OCI-LY1 (cell line): ENCODE measurements at regions not wholly inside any gene's neighbourhood (a gene's known extent, or its start where the extent isn't known, plus 50 kb on each side); places are given as distances from the start of the nearest gene placed in this dataset.
A peak's percentile ranks its signal among the peaks of the same experiment; 100 is the strongest.

Source experiments
- H2AFZ ChIP-seq: fragments of 200-600 bp; sonication (generic), shearing (Covaris generic); 2 replicates; pipeline ENCODE4 v1.6.0; 2014; ENCODE audit warnings: antibody characterized with exemption, mild to moderate bottlenecking, low read length
- H3F3A ChIP-seq: fragments of 200-600 bp; sonication (generic), shearing (Covaris generic); 2 replicates; pipeline ENCODE4 v1.6.0; 2014; ENCODE audit warnings: mild to moderate bottlenecking, antibody characterized with exemption, low read length, moderate library complexity; ENCODE audit not compliant: insufficient read depth
- H3K27ac ChIP-seq: fragments of 200-600 bp; sonication (generic); 2 replicates; pipeline ENCODE4 v1.5.1; 2014; ENCODE audit warnings: low read length, mixed run types, mild to moderate bottlenecking, low read depth; ENCODE audit not compliant: poor library complexity, severe bottlenecking
- H3K27me3 ChIP-seq: fragments of 200-600 bp; sonication (generic); 2 replicates; pipeline ENCODE4 v1.6.0; 2014; ENCODE audit warnings: antibody characterized with exemption, mild to moderate bottlenecking, low read length, moderate library complexity; ENCODE audit not compliant: insufficient read depth
- H3K36me3 ChIP-seq: fragments of 200-600 bp; sonication (generic); 2 replicates; pipeline ENCODE4 v1.6.1; 2014; ENCODE audit warnings: mild to moderate bottlenecking, antibody characterized with exemption, low read length, moderate library complexity, mixed read lengths; ENCODE audit not compliant: insufficient read depth
- H3K4me1 ChIP-seq: fragments of 200-600 bp; sonication (generic); 2 replicates; pipeline ENCODE4 v1.5.1; 2014; ENCODE audit warnings: mild to moderate bottlenecking, low read length, moderate library complexity; ENCODE audit not compliant: insufficient read depth, severe bottlenecking
- H3K4me2 ChIP-seq: fragments of 200-600 bp; sonication (generic), shearing (Covaris generic); 2 replicates; pipeline ENCODE4 v1.6.1; 2014; ENCODE audit warnings: low read length
- H3K4me3 ChIP-seq: fragments of 200-600 bp; sonication (generic); 2 replicates; pipeline ENCODE4 v1.5.1; 2014; ENCODE audit warnings: low read length, low read depth, mild to moderate bottlenecking, mixed read lengths; ENCODE audit not compliant: poor library complexity, severe bottlenecking
- H3K79me2 ChIP-seq: fragments of 200-600 bp; shearing (Covaris generic); 2 replicates; pipeline ENCODE4 v1.6.1; 2016; ENCODE audit warnings: mixed run types, low read length, mixed read lengths; ENCODE audit not compliant: insufficient read depth
- H3K9ac ChIP-seq: fragments of 200-600 bp; sonication (generic), shearing (Covaris generic); 2 replicates; pipeline ENCODE4 v1.6.1; 2014; ENCODE audit warnings: mild to moderate bottlenecking, low read length, mixed read lengths
- H3K9me2 ChIP-seq: fragments of 200-600 bp; sonication (generic), shearing (Covaris generic); 2 replicates; pipeline ENCODE4 v1.6.1; 2014; ENCODE audit warnings: low read depth, mild to moderate bottlenecking, low read length, mixed read lengths
- H3K9me3 ChIP-seq: fragments of 200-600 bp; shearing (Covaris generic); 2 replicates; pipeline ENCODE4 v1.6.1; 2014; ENCODE audit warnings: low read length, mixed read lengths
- H4K20me1 ChIP-seq: fragments of 200-600 bp; sonication (generic), shearing (Covaris generic); 2 replicates; pipeline ENCODE4 v1.6.0; 2016; ENCODE audit warnings: mild to moderate bottlenecking, low read length; ENCODE audit not compliant: insufficient read depth
- CTCF ChIP-seq: fragments of 200-600 bp; sonication (generic), shearing (Covaris generic); IDR thresholded peaks from 2 replicates; pipeline ENCODE4 v1.5.1; 2017; ENCODE audit warnings: mild to moderate bottlenecking, antibody characterized with exemption, low read length, moderate library complexity, mixed read lengths
- EZH2 ChIP-seq: fragments of 200-600 bp; sonication (generic), shearing (Covaris generic); IDR thresholded peaks from 2 replicates; pipeline ENCODE4 v1.8.0; 2017; ENCODE audit warnings: borderline replicate concordance, mixed run types, mild to moderate bottlenecking, antibody characterized with exemption, low read length, moderate library complexity, mixed read lengths

DNA sequence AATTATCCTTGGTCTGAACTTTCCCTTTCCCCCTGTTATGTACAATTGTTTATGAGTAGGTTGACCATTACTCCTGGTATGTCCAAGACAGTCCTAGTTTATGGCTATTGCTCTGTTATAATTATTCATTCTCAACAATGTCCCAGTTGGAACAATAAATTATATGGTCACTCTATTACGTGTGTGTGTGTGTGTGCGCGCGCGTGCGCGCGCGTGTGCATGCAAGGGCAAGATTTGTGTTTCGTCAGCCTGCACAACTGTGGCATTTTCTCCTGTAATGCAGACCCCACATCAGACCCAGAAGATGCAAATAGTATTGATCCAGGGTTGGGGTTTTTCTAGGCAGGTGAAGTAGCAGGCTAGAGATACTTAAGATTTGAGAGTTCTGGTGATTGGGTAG is 88.4 kb downstream of the ESM1 start:
- Histone ChIP-seq H3K9me3 (no peaks in the 10 kb centered on the region), H3K9ac (no peak overlapping the region), H3K4me2 (no peak overlapping the region), H3K36me3 (no peaks in the 10 kb centered on the region), H3F3A (no peaks in the 10 kb centered on the region), H4K20me1 (no peaks in the 10 kb centered on the region), H3K79me2 (no peaks in the 10 kb centered on the region), H3K4me3 (no peak overlapping the region), H3K27ac (no peak overlapping the region), H3K27me3 (no peaks in the 10 kb centered on the region), H3K4me1 (no peaks in the 10 kb centered on the region), H2AFZ (no peak overlapping the region), H3K9me2 (no peaks in the 10 kb centered on the region)
- TF ChIP-seq CTCF (no peak), EZH2 (no peak)

- no peak overlapping the region for H3K4me2 ChIP-seq
These were observed 89.5 kb downstream of the ESM1 start for GRCh38 chr5:54895816-54896341.

DNA sequence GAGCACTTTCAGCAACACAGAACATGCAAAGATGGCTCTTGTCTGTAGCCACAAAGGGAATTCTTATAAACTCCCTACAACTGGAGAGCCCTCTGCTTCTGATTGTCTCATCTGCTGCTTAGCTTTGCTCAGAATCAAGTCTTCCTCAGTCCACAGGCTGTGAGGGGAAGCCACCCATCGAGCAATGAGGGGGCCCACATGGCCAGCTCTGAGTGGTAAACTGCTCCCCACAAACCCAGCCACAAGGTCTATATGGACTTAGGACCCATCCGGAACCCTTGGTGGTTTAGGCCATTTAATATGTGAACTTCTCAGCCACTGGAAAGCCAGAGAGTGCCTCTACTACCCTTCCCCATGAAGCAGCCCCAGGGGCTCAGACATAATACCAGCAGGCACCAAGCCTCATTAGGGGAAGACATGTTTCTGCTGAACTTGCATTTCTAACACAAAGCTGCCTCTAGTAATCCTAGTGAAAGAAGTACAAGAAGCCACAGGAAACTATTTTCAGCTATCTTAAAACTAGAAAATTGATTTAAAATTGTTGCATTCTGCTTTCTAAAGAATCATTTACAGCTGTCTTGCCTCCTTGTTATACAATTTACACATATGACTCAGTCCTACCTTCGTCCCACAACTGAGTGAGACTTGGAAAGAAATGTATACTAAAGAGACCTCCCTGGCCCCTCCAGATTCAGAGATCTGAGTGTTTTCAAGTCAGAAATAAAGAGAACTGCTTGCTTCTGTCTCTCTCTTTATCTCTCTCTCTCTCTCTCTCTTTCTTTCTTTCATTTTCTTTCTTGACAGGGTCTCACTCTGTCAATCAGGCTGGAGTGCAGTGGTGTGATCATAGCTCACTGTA is 90.2 kb downstream of the ESM1 start:
- Histone ChIP-seq H3K27me3 (no peaks in the 10 kb centered on the region), H3K27ac (no peak overlapping the region)
- no peak for TF ChIP-seq CTCF
- no peak for TF ChIP-seq EZH2

More at GRCh38 chr5:54895816-54896341, 89.5 kb downstream of the ESM1 start:
- Histone ChIP-seq H3K79me2 (no peaks in the 10 kb centered on the region), H3K27me3 (no peaks in the 10 kb centered on the region), H3K4me3 (no peak overlapping the region), H3K27ac (no peak overlapping the region), H3K9ac (no peak overlapping the region), H3K9me2 (no peaks in the 10 kb centered on the region), H2AFZ (no peak overlapping the region), H3K4me1 (no peaks in the 10 kb centered on the region), H4K20me1 (no peaks in the 10 kb centered on the region), H3F3A (no peaks in the 10 kb centered on the region), H3K36me3 (no peaks in the 10 kb centered on the region), H3K9me3 (no peaks in the 10 kb centered on the region)
- TF ChIP-seq EZH2 (no peak), CTCF (0 out of 2 replicates have a peak, but pooled peaks have one; percentile 19)

More for the DNA sequence above, 90.2 kb downstream of the ESM1 start:
- Histone ChIP-seq H3K79me2 (no peaks in the 10 kb centered on the region), H3K36me3 (no peaks in the 10 kb centered on the region), H4K20me1 (no peaks in the 10 kb centered on the region), H3F3A (no peaks in the 10 kb centered on the region), H3K9me2 (no peaks in the 10 kb centered on the region), H3K4me2 (no peak overlapping the region), H2AFZ (no peak overlapping the region), H3K9ac (no peak overlapping the region), H3K9me3 (no peaks in the 10 kb centered on the region), H3K4me1 (no peaks in the 10 kb centered on the region), H3K4me3 (no peak overlapping the region)
